ENCODE measurements at regions not wholly inside any gene's neighbourhood (a gene's known extent, or its start where the extent isn't known, plus 50 kb on each side); places are given as distances from the start of the nearest gene placed in this dataset.

GRCh38 chr2:195419033-195419432 is 238.0 kb upstream of the SLC39A10 start:
- no peaks in the 10 kb centered on the region for H3K4me1 ChIP-seq (ENCODE audit: control insufficient read depth, extremely low read depth, insufficient read depth, low read length)
- H3K4me3 ChIP-seq (replicated peaks in 1 of 3; ENCODE audit: insufficient read depth in 1 of 3, low read depth in 1 of 3, low read length in 3 of 3) = no peak overlapping the region
- H3K9me3 ChIP-seq (replicated peaks; ENCODE audit: control insufficient read depth, insufficient read depth, low read length) = no peaks in the 10 kb centered on the region
- no peaks in the 10 kb centered on the region for H3K9me1 ChIP-seq (replicated peaks; ENCODE audit: control insufficient read depth, extremely low read depth, insufficient read depth, low read length)
- no peaks in the 10 kb centered on the region for H4K20me1 ChIP-seq (replicated peaks; ENCODE audit: control insufficient read depth, extremely low read depth, insufficient read depth, low read length)
- H3K79me2 ChIP-seq (ENCODE audit: control insufficient read depth, insufficient read depth, low read length) = no peaks in the 10 kb centered on the region
- FAIRE-seq = no peak
- no peaks in the 10 kb centered on the region for H3K27me3 ChIP-seq (ENCODE audit: control insufficient read depth in 2 of 2, insufficient read depth in 2 of 2, low read length in 2 of 2)
- intact Hi-C loops (cut with micrococcal nuclease) (no loop called here), dilution Hi-C loops (cut with MboI; ENCODE audit: extremely low pct_ligation_motif_present, low sequenced_read_pairs) (no loop called here)
- H3K9ac ChIP-seq (replicated peaks; ENCODE audit: extremely low read depth, insufficient read depth, low read length) = no peak overlapping the region
- no peak for DNase-seq (ENCODE audit: low read depth, low spot score)
- H2AFZ ChIP-seq (ENCODE audit: low read depth, low read length) = no peak overlapping the region
- POLR2A ChIA-PET = no interaction called here
- H3K27ac ChIP-seq (ENCODE audit: insufficient read depth, low read depth, low read length) = no peak overlapping the region
- no peak for TF ChIP-seq FOS (IDR thresholded peaks at IDR 0.05; ENCODE audit: borderline replicate concordance, insufficient read depth, low read length)
- TF ChIP-seq, protein P1, sequence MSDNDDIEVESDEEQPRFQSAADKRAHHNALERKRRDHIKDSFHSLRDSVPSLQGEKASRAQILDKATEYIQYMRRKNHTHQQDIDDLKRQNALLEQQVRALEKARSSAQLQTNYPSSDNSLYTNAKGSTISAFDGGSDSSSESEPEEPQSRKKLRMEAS (IDR thresholded peaks at IDR 0.05; ENCODE audit: insufficient read depth, insufficient read length) = no peak
- no peak for TF ChIP-seq EZH2 (IDR thresholded peaks at IDR 0.05; ENCODE audit: borderline replicate concordance, low read depth, low read length, severe bottlenecking)
- TF ChIP-seq CTCF (IDR thresholded peaks at IDR 0.05; ENCODE audit: extremely low read depth in 1 of 2, insufficient read depth in 1 of 2, low read depth in 1 of 2, low read length in 2 of 2) = no peak
- TF ChIP-seq GATA2 (IDR thresholded peaks at IDR 0.05; ENCODE audit: insufficient read depth, insufficient read length, low read depth, low read length) = no peak
- TF ChIP-seq MYC (IDR thresholded peaks at IDR 0.05; ENCODE audit: low read depth, low read length) = no peak
- no peak for TF ChIP-seq POLR2A (IDR thresholded peaks at IDR 0.05; ENCODE audit: low read depth, low read length)
- no peak for TF ChIP-seq JUN (IDR thresholded peaks at IDR 0.05; ENCODE audit: borderline replicate concordance, insufficient read depth, insufficient read length, low read depth)
- no peak for TF ChIP-seq POLR2AphosphoS5 (IDR thresholded peaks at IDR 0.05; ENCODE audit: insufficient read depth, low read depth, low read length)
- H3K4me2 ChIP-seq (ENCODE audit: insufficient read depth, low read length) = no peak overlapping the region
- BruUV-seq (replicated peaks) = no TSS peak
- H3K36me3 ChIP-seq (ENCODE audit: control insufficient read depth in 2 of 2, extremely low read depth in 1 of 2, insufficient read depth in 2 of 2, low read length in 2 of 2) = no peaks in the 10 kb centered on the region
- CTCF ChIA-PET = no interaction called here

Measured in endothelial cell of umbilical vein (primary cell).